Fibroblast of upper back skin (primary cell): ENCODE measurements at regions not wholly inside any gene's neighbourhood (a gene's known extent, or its start where the extent isn't known, plus 50 kb on each side); places are given as distances from the start of the nearest gene placed in this dataset.

Experiments used
- DNase-seq: peaks from one replicate; pipeline ENCODE4 v3.0.0-alpha.2; 2013

GRCh38 chr6:144856622-144857021, 571.5 kb downstream of the UTRN start:
- no peak for DNase-seq

DNA sequence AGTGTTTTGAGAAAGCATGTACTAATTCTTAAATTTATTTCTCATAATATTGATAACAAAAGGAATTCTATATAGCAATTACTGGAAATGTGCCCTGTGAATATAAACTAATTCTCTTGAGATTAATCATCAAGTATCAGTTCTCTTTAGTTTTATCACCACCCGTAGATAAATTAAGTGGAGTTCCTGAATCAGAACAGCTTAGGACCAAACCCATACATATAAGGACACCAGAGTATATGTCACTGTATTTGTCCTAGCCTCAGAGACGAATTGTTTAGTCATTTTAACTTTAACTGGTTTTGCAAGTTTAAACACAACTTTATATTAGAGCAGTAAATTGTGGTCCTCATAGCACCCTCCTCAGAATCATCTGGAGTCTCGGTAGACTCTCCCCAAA, 572.0 kb downstream of the UTRN start:
- no peak for DNase-seq

DNA sequence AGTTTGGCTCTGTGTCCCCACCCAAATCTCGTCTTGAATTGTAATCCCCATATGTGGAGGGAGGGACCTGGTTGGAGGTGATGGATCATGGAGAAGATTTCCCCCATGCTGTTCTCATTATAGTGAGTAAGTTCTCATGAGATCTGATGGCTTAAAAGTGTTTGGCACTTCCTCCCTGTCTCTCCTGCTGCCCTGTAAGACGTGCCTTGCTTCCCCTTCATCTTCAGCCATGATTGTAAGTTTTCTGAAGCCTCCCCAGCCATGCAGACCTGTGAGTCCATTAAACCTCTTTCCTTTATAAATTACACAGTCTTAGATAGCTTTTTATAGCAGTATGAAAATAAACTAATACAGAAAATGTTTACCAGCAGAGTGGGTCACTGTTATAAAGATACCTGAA, 577.6 kb downstream of the UTRN start:
- DNase-seq, result no peak

DNA sequence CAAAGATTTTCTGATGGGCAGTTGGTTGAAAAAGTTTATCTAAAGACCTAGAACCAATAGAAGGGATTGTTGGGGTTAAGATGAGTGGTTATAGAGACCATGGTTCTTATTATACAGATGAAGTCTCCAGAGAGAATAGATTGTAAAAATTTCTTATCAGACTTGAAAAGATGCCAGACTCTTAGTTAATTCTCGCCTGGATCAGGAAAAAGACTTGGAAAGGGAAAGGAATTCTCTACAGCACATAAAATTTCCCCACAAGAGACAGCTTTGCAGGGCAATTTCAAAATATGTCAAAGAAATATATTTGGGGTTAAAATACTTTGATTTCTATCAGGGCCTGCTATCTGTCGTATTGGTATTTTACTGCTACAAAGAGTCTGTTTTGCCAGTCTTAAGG, 582.6 kb downstream of the UTRN start:
- DNase-seq, result no peak

GRCh38 chr6:144870782-144871181, 585.6 kb downstream of the UTRN start:
- DNase-seq, result no peak

GRCh38 chr6:144873623-144874378, 588.7 kb downstream of the UTRN start:
- no peak for DNase-seq

GRCh38 chr6:144876689-144877088, 591.6 kb downstream of the UTRN start:
- no peak for DNase-seq

DNA sequence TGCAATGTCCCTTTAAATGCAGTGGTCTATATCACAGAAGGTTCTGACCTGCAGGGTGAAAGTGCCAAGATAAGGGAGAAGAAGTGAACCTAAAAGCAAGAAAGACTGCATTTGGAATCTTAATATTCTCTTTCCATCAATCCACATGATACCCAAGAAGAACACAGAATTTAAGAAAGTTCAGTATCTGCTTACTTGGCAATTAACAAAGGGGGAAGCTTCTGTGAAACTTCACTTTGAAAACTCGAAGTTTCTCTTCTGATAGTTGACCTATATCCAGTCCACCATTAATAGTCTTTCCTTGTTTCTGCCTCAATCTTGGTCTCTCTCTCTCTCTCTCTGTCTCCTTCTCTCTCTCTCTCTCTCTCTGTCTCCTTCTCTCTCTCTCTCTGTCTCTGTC, 592.0 kb downstream of the UTRN start:
- no peak for DNase-seq

DNA sequence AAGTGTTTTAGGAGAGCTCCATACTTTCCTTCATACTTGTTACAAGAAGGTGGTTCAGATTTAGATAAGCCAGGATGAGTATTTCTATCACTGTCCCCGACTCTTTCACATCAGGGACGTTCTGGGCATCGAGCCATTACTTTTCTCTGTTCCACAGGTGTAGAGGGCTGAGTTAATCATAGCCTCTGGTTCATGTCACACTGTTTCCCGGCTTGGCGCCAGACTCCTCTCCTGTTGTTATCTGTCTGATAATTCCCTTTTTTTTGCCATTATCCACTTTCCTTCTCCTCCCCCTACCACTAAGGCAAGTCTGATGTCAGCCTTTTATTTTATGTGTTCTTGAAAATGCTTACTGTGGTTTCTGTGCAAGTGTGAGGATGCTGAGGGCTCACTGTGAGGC, 593.4 kb downstream of the UTRN start:
- no peak for DNase-seq

- no peak for DNase-seq
These were observed 594.3 kb downstream of the UTRN start for GRCh38 chr6:144879436-144879835.

DNA sequence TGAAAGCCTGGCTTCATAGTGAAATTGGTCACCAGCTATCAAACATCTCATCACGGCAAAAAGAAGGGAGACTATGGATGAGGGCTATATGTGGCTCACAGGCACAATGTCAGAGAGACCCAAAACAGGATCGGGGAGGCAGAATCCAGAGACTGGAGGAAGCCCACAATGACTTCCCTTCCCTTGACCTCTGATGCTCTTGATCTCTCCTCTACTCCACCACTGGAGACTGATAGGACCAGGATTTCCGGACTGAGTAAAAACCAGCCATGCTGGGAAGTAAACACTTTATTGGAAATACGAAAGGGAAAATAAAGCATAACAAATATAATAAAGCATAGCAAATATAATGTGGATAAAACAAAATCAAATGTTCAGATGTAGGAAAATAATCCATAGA, 597.3 kb downstream of the UTRN start:
- no peak for DNase-seq

- no peak for DNase-seq
These were observed 598.8 kb downstream of the UTRN start for GRCh38 chr6:144883915-144884314.

- no peak for DNase-seq
These were observed 600.7 kb downstream of the UTRN start for GRCh38 chr6:144885817-144886216.

GRCh38 chr6:144886682-144887081, 601.5 kb downstream of the UTRN start:
- DNase-seq, result no peak

- DNase-seq, result no peak
These were observed 603.5 kb downstream of the UTRN start for GRCh38 chr6:144888621-144889020.

DNA sequence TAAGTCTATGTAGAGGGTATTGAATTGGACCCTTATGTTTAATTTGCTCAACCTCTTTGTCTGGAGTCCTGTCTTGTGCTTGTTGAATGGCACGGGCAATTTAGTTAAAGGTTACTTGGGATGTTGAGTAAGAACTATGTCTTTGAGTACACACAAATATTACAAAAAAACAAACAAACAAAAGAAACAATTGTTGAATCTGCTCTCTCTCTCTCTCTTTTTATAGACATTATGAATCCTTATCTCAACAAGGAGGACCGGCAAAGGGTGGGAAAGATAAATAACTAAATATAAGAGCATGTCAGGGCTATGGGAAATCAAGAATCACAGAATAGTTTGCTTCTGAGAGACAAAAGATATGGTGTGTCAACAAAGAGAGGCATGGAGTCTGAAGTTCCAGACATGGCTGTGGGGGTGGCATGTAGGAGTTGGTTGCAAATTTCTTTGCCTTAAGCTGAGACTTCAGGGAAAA, 608.6 kb downstream of the UTRN start:
- no peak for DNase-seq

- DNase-seq, result no peak
These were observed 609.1 kb downstream of the UTRN start for GRCh38 chr6:144894240-144894639.

DNA sequence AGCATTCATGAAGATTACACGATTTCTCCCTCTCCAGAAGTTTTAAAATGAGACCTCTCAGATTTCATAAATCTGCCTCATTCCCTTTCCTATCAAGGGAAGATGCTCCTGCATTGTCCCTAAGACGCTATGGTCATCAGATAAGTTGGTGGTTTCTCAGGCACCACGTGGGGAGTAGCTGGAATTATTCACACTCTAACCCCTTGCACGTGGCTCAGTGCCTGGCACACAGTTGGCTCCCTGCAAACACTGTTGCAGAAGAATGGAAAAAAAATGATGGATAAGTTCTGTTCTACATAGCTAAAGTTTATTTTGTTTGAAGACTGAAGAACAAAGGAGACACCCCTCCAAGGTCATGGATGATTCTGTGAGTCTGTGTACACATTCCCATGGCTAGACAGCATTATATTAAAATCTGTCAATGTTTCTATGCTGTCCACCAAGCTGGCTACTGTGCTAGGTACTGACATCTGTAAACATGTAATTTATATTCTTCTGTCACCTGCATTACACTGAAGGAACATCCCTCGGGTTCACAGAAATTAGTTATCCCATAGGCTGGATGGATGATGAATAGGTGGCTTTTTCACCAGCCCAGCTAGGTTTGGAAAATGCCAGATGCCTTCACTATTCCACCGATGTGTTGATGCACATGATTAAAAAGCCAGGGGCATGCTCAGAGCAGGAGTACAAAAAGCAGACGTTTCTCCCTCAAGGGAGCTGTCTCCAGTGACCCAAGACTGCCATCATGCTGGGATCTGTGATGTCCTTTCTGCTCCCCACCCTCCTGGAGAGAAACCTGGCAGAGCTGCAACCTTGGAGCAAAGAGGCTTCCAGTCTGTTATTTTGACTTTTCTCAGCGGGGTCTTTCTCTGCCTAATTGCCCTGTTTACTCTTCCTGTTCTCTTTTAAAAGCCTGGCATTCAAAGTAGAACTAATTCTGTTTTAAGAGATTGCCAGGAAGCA, 610.5 kb downstream of the UTRN start:
- DNase-seq, result no peak

- no peak for DNase-seq
These were observed 611.2 kb downstream of the UTRN start for GRCh38 chr6:144896289-144896688.

- no peak for DNase-seq
These were observed 611.7 kb downstream of the UTRN start for GRCh38 chr6:144896871-144897270.

- DNase-seq, result peak; percentile 90
These were observed 612.3 kb downstream of the UTRN start for GRCh38 chr6:144897441-144897921.

GRCh38 chr6:144898052-144898689, 613.0 kb downstream of the UTRN start:
- DNase-seq, result peak; percentile 74

DNA sequence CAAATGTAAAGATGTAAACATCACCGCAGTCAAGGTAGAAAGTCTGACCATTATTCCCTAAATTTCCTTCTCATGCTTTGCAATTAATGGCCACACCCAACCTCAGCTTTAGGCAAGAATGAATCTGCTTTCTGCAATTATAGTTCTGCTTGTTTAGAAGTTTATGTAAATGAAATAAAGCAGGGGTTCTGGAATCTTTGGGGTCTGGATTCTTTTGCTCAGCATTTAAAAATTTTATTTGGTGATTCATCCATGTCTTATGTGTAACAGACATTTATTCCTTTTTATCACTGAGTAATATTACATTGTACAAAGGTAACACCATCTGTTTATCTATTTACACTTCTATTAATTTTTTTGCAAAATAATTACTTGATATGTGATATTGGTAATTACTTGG, 613.6 kb downstream of the UTRN start:
- DNase-seq, result peak; percentile 16
